Hepatocyte (in vitro differentiated cells): ENCODE measurements at regions not wholly inside any gene's neighbourhood (a gene's known extent, or its start where the extent isn't known, plus 50 kb on each side); places are given as distances from the start of the nearest gene placed in this dataset.

ENCODE experiments used
- CTCF ChIP-seq: fragments of 200-600 bp; sonication (generic); IDR thresholded peaks from 2 replicates; pipeline ENCODE4 v1.5.1; 2016; ENCODE audit warnings: antibody characterized with exemption, mild to moderate bottlenecking; ENCODE audit not compliant: poor library complexity
- EZH2 ChIP-seq: fragments of 200-600 bp; sonication (generic); IDR thresholded peaks from 2 replicates; pipeline ENCODE4 v1.6.1; 2016; ENCODE audit warnings: antibody characterized with exemption, mild to moderate bottlenecking, borderline replicate concordance

DNA sequence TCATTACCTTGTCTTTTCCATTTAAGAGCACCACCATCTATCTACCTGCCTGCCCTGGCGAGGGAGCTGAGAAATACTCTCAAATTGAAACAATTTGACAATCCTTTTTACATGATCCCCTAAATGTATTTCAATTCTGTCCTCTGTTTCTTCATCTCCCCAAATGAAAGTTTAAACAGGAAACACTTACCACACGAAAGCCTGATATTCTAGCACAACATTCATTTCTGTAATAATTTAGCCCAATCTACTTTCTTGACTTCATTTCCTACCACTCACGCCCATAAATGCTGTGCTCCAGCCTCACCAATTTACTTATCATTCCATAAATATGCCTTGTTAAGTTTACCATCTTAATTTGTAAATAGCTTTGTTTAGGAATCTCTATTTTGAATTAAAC lies 89.8 kb upstream of the MS4A8 start:
- TF ChIP-seq CTCF = no peak
- no peak for TF ChIP-seq EZH2
